ENCODE measurements at regions not wholly inside any gene's neighbourhood (a gene's known extent, or its start where the extent isn't known, plus 50 kb on each side); places are given as distances from the start of the nearest gene placed in this dataset.
"Not testable (repeated sequence)": the region's sequence is repeated elsewhere in the genome, so short reads cannot be mapped to it uniquely, and the experiment has no call there.

DNA sequence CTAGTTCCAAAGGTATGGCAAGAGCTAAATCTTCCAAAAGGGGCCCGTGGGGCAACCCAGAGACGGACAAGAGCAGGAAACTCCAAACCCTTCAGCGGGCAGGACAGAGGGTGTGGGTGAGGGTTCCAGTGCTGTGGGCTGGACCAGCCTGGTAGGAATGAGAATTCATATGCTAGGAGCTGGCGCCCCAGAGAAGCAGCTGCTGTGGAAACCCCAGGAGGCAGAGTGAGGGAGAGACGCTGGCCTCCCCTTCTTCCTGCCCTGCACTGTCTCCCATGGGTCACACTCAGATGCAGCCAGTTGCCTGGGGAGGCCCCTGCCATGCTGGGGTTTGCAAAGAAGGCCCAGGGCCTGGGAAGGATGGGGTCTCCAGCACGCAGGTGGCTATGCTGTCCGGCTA is 233.7 kb upstream of the FRG2C start:
- TF ChIP-seq YY1 (IDR thresholded peaks at IDR 0.05; ENCODE audit: insufficient read depth, insufficient read length); ZNF274 (IDR thresholded peaks at IDR 0.05; ENCODE audit: low read depth, low read length); SUZ12 (IDR thresholded peaks at IDR 0.05; ENCODE audit: extremely low read depth, insufficient read depth, insufficient read length): not testable (repeated sequence)

All from NT2/D1 (cell line).